Upper lobe of left lung (tissue), 6 donors: ENCODE measurements at regions not wholly inside any gene's neighbourhood (a gene's known extent, or its start where the extent isn't known, plus 50 kb on each side); places are given as distances from the start of the nearest gene placed in this dataset.

Experiments
- ATAC-seq, 2 donors: fragments of 200-7000 bp; cut with Tn5 transposase; one replicate each; pipeline ENCODE4 v1.9.1; 2022; ENCODE audit warnings: mild to moderate bottlenecking in 2 of 2, moderate library complexity in 2 of 2; ENCODE audit not compliant: low FRiP score in 2 of 2
- DNase-seq, 2 donors: peaks; one replicate each; pipeline ENCODE4 v3.0.0-alpha.2; 2019 to 2020
- H3K27ac ChIP-seq, 4 donors: fragments of 200-600 bp; sonication (generic); one replicate each; pipeline ENCODE4 v1.5.1; 2016 to 2019
- H3K27me3 ChIP-seq, 4 donors: fragments of 200-600 bp; sonication (generic); one replicate each; pipeline ENCODE4 v1.5.1; 2017 to 2019
- H3K36me3 ChIP-seq, 4 donors: fragments of 200-600 bp; sonication (generic); one replicate each; pipeline ENCODE4 v1.5.1; 2016 to 2019
- H3K4me1 ChIP-seq, 4 donors: fragments of 200-600 bp; sonication (generic); one replicate each; pipeline ENCODE4 v1.5.1; 2018 to 2019
- H3K4me3 ChIP-seq, 4 donors: fragments of 200-600 bp; sonication (generic); one replicate each; pipeline ENCODE4 v1.5.1; 2017 to 2019; ENCODE audit warnings: mild to moderate bottlenecking in 2 of 4, moderate library complexity in 1 of 4
- H3K9me3 ChIP-seq, 4 donors: fragments of 200-600 bp; sonication (generic); one replicate each; pipeline ENCODE4 v1.5.1; 2018 to 2019
- EP300 ChIP-seq, 4 donors: sonication (generic); formaldehyde crosslinking; IDR thresholded peaks; one replicate each; pipeline ENCODE4 v1.5.1; 2017; ENCODE audit warnings: antibody characterized with exemption in 4 of 4, control low read depth in 2 of 4
- POLR2A ChIP-seq, 4 donors: fragments of 450-650 bp; IDR thresholded peaks; one replicate each; pipeline ENCODE4 v1.5.1; 2016 to 2017; ENCODE audit warnings: antibody characterized with exemption in 4 of 4, mild to moderate bottlenecking in 2 of 4
- POLR2AphosphoS5 ChIP-seq, 2 donors: sonication (generic); formaldehyde crosslinking; IDR thresholded peaks; one replicate each; pipeline ENCODE4 v1.5.1; 2017; ENCODE audit warnings: antibody characterized with exemption in 2 of 2
- WGBS, 2 donors: methylation state at CpG; one replicate each; pipeline ENCODE4 v1.1.5; 2017 to 2018; 5-methylcytosine and 5-hydroxymethylcytosine counted together
- TF ChIP-seq, protein P1 (sequence below), 6 experiments: fragments of 450-650 bp in 4 of 6; fragments of 200-600 bp in 2 of 6; sonication (generic) in 2 of 6; IDR thresholded peaks; one replicate each; pipeline ENCODE4 v1.5.1; 2016 to 2019; ENCODE audit warnings: antibody characterized with exemption in 6 of 6
- donor health status: DM: no; HTN: no; CAD: no; lungs with moderate emphysema.
- donor health status: DM: no; HTN: yes; CAD: no; lungs with severe emphysema.

DNA sequence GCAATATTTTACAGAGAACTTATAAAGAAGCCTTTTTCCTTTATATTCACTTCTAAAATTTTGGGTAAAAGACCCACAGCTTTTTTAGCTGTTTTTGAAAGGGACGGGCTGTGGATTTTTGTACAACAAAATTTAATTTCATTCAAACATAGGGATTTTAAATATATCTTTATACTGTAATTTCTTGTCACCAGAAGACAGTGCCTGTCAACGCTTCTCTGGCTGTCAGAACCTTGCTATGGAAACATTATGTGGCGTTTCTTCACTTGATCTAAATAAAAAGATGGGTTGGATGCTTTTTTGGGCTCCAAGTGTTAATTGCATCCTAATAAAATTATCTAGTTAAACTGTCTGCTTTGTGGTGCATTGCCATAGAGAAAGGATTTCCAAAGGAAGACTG, 635.6 kb upstream of the ALCAM start:
- Histone ChIP-seq H3K9me3 (no peaks in the 10 kb centered on the region), H3K4me1 (no peaks in the 10 kb centered on the region), H3K27me3 (no peaks in the 10 kb centered on the region), H3K36me3 (no peaks in the 10 kb centered on the region), H3K4me3 (no peak overlapping the region), H3K27ac (no peak overlapping the region)
- WGBS, 2 donors = 66 to 67% methylated on average over 3 of the region's 3 CpGs
- DNase-seq = no peak
- no peak for ATAC-seq
- TF ChIP-seq POLR2AphosphoS5 (IDR thresholded peaks at IDR 0.05) = no peak
- no peak for TF ChIP-seq EP300 (IDR thresholded peaks at IDR 0.05)
- no peak for TF ChIP-seq POLR2A (IDR thresholded peaks at IDR 0.05)
- TF ChIP-seq, protein P1, sequence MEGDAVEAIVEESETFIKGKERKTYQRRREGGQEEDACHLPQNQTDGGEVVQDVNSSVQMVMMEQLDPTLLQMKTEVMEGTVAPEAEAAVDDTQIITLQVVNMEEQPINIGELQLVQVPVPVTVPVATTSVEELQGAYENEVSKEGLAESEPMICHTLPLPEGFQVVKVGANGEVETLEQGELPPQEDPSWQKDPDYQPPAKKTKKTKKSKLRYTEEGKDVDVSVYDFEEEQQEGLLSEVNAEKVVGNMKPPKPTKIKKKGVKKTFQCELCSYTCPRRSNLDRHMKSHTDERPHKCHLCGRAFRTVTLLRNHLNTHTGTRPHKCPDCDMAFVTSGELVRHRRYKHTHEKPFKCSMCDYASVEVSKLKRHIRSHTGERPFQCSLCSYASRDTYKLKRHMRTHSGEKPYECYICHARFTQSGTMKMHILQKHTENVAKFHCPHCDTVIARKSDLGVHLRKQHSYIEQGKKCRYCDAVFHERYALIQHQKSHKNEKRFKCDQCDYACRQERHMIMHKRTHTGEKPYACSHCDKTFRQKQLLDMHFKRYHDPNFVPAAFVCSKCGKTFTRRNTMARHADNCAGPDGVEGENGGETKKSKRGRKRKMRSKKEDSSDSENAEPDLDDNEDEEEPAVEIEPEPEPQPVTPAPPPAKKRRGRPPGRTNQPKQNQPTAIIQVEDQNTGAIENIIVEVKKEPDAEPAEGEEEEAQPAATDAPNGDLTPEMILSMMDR (IDR thresholded peaks at IDR 0.05) = no peak

- Histone ChIP-seq H3K4me1 (no peaks in the 10 kb centered on the region), H3K27me3 (no peaks in the 10 kb centered on the region), H3K27ac (no peak overlapping the region), H3K9me3 (no peaks in the 10 kb centered on the region), H3K4me3 (no peak overlapping the region), H3K36me3 (no peaks in the 10 kb centered on the region)
- 84 to 88% methylated on average over 2 of the region's 2 CpGs for WGBS, 2 donors
- ATAC-seq (no peak), DNase-seq (no peak)
- TF ChIP-seq POLR2AphosphoS5 (IDR thresholded peaks at IDR 0.05) = no peak
- no peak for TF ChIP-seq EP300 (IDR thresholded peaks at IDR 0.05)
- no peak for TF ChIP-seq POLR2A (IDR thresholded peaks at IDR 0.05)
- TF ChIP-seq, protein P1 (IDR thresholded peaks at IDR 0.05) = no peak
Measured at GRCh38 chr3:104734627-104735026, 632.1 kb upstream of the ALCAM start.

DNA sequence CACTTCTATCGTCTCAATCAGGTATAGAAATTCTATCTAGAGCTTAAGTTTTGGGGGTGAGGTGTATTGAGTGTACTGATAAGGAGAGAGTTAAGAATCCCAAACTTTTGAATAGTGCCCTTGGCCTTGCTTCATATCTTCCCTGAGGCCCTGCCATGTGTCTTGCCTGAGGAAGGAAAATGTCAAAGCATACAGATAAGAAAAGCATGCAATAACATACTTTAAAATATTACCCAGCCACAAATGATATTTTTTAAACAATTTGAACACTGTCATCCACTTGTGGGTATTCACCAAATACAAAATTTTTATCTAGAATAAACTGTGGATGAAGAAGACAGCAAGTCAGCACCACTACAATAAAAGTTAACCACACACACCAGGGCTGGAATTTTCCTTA, 631.0 kb upstream of the ALCAM start:
- no peaks in the 10 kb centered on the region for H3K27me3 ChIP-seq
- H3K4me1 ChIP-seq = no peaks in the 10 kb centered on the region
- DNase-seq (no peak), ATAC-seq (no peak)
- H3K36me3 ChIP-seq = no peaks in the 10 kb centered on the region
- TF ChIP-seq, protein P1 (IDR thresholded peaks at IDR 0.05) = no peak
- no peak for TF ChIP-seq EP300 (IDR thresholded peaks at IDR 0.05)
- no peak for TF ChIP-seq POLR2AphosphoS5 (IDR thresholded peaks at IDR 0.05)
- TF ChIP-seq POLR2A (IDR thresholded peaks at IDR 0.05) = no peak
- H3K27ac ChIP-seq = no peak overlapping the region
- H3K4me3 ChIP-seq = no peak overlapping the region
- WGBS, 2 donors = 45 to 54% methylated on average over 1 of the region's 1 CpG
- H3K9me3 ChIP-seq = no peaks in the 10 kb centered on the region

- Histone ChIP-seq H3K27me3 (no peaks in the 10 kb centered on the region), H3K9me3 (no peaks in the 10 kb centered on the region), H3K4me3 (no peak overlapping the region), H3K27ac (no peak overlapping the region), H3K4me1 (no peaks in the 10 kb centered on the region), H3K36me3 (no peaks in the 10 kb centered on the region)
- DNase-seq = no peak
- 83 to 90% methylated on average over 2 of the region's 2 CpGs for WGBS, 2 donors
- ATAC-seq = no peak
- TF ChIP-seq, protein P1 (IDR thresholded peaks at IDR 0.05) = no peak
- TF ChIP-seq EP300 (IDR thresholded peaks at IDR 0.05) = no peak
Measured at GRCh38 chr3:104738271-104738670, 628.4 kb upstream of the ALCAM start.

DNA sequence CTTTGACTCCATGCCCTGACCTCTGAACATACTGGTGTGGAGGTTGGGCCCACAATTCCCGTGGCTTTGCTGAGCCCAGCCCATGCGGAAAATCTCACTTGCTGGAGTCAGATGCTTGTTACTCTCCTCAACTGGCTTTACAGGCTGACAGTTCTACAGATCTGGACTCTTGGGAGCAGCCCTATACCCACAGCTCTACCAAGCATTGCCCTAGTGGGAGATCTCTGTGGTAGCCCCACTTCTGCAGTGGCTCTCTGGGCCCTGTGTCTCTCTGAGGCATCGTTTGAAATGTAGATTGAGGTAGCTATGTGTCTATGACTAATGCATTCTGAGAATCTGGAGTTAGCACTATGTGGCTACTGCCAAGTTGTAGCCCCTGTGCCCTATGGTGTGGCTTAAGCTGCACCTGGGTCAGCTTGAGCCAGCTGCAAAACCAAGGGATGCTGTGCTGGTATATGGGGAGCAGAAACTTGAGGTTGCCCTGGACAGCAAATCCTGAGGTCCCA, 625.8 kb upstream of the ALCAM start:
- Histone ChIP-seq H3K9me3 (no peaks in the 10 kb centered on the region), H3K27ac (no peak overlapping the region), H3K27me3 (no peaks in the 10 kb centered on the region), H3K4me1 (no peaks in the 10 kb centered on the region), H3K4me3 (no peak overlapping the region), H3K36me3 (no peaks in the 10 kb centered on the region)
- ATAC-seq (peak; percentile 14 to 40), DNase-seq (no peak)
- no peak for TF ChIP-seq EP300 (IDR thresholded peaks at IDR 0.05)
- TF ChIP-seq POLR2A (IDR thresholded peaks at IDR 0.05) = no peak
- no peak for TF ChIP-seq POLR2AphosphoS5 (IDR thresholded peaks at IDR 0.05)
- TF ChIP-seq, protein P1 (IDR thresholded peaks at IDR 0.05) = no peak
- 86 to 93% methylated on average over 2 to 3 of the region's 3 CpGs for WGBS, 2 donors
